GM23338 (cell line): ENCODE measurements at regions not wholly inside any gene's neighbourhood (a gene's known extent, or its start where the extent isn't known, plus 50 kb on each side); places are given as distances from the start of the nearest gene placed in this dataset.

Experiments used
- CTCF ChIP-seq, 2 experiments: fragments of 200-600 bp in 1 of 2; sonication (generic) in 1 of 2; conservative IDR thresholded peaks; 2 replicates each; pipeline versions ENCODE4 v1.5.1 to v1.6.1; 2016 to 2017; ENCODE audit warnings: antibody characterized with exemption in 2 of 2, low read depth in 2 of 2, mild to moderate bottlenecking in 2 of 2, moderate library complexity in 1 of 2
- EZH2phosphoT487 ChIP-seq: fragments of 200-600 bp; sonication (generic); IDR thresholded peaks from one replicate; pipeline ENCODE4 v1.8.1; 2018; ENCODE audit warnings: antibody characterized with exemption; ENCODE audit not compliant: unreplicated experiment

GRCh38 chr14:21866479-21866878 is 192.9 kb upstream of the OR4E1 start:
- TF ChIP-seq EZH2phosphoT487 (no peak), CTCF (conservative IDR thresholded peaks at IDR 0.05; ENCODE audit: low read depth in 2 of 2) (no peak)
